ENCODE measurements at regions not wholly inside any gene's neighbourhood (a gene's known extent, or its start where the extent isn't known, plus 50 kb on each side); places are given as distances from the start of the nearest gene placed in this dataset.

GRCh38 chr11:129313541-129314297, 61.9 kb upstream of the BARX2 start (continued):
- TF ChIP-seq, protein P1, sequence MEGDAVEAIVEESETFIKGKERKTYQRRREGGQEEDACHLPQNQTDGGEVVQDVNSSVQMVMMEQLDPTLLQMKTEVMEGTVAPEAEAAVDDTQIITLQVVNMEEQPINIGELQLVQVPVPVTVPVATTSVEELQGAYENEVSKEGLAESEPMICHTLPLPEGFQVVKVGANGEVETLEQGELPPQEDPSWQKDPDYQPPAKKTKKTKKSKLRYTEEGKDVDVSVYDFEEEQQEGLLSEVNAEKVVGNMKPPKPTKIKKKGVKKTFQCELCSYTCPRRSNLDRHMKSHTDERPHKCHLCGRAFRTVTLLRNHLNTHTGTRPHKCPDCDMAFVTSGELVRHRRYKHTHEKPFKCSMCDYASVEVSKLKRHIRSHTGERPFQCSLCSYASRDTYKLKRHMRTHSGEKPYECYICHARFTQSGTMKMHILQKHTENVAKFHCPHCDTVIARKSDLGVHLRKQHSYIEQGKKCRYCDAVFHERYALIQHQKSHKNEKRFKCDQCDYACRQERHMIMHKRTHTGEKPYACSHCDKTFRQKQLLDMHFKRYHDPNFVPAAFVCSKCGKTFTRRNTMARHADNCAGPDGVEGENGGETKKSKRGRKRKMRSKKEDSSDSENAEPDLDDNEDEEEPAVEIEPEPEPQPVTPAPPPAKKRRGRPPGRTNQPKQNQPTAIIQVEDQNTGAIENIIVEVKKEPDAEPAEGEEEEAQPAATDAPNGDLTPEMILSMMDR (conservative IDR thresholded peaks at IDR 0.05; ENCODE audit: low read depth in 2 of 2) = no peak
- TF ChIP-seq EZH2phosphoT487 (IDR thresholded peaks at IDR 0.05; ENCODE audit: unreplicated experiment) = no peak
- TF ChIP-seq POLR2AphosphoS5 (IDR thresholded peaks at IDR 0.05; ENCODE audit: low read depth) = no peak
- no peak for TF ChIP-seq JUNB (IDR thresholded peaks at IDR 0.05; ENCODE audit: unreplicated experiment)
- no peak for TF ChIP-seq EZH2 (IDR thresholded peaks at IDR 0.05; ENCODE audit: low read depth, unreplicated experiment)
- TF ChIP-seq STAT1 (IDR thresholded peaks at IDR 0.05; ENCODE audit: unreplicated experiment) = no peak
- TF ChIP-seq ZNF114 (CRISPR knock-in tag; IDR thresholded peaks at IDR 0.05) = no peak
- TF ChIP-seq, protein P2, sequence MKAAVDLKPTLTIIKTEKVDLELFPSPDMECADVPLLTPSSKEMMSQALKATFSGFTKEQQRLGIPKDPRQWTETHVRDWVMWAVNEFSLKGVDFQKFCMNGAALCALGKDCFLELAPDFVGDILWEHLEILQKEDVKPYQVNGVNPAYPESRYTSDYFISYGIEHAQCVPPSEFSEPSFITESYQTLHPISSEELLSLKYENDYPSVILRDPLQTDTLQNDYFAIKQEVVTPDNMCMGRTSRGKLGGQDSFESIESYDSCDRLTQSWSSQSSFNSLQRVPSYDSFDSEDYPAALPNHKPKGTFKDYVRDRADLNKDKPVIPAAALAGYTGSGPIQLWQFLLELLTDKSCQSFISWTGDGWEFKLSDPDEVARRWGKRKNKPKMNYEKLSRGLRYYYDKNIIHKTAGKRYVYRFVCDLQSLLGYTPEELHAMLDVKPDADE (IDR thresholded peaks at IDR 0.05) = no peak

- Histone ChIP-seq H3K27ac (ENCODE audit: low read depth) (no peak overlapping the region), H3K36me3 (ENCODE audit: insufficient read depth) (no peaks in the 10 kb centered on the region)
- ATAC-seq = peak; percentile 29
Observed at GRCh38 chr11:129312730-129313503, 62.7 kb upstream of the BARX2 start.

More at GRCh38 chr11:129312730-129313503, 62.7 kb upstream of the BARX2 start:
- H3K4me3 ChIP-seq = no peak overlapping the region
- no peak for DNase-seq (ENCODE audit: low spot score)
- Mint-ChIP-seq H3K36me3 (ENCODE audit: low read depth) (no peaks in the 10 kb centered on the region), H3K4me3 (no peak overlapping the region), H3K9me3 (peaks cover 6% of the 10 kb centered on the region; the same call in 2 of the 3 replicates), H3K27ac (no peak overlapping the region), H3K4me1 (peaks cover 31% of the 10 kb centered on the region), H3K27me3 (ENCODE audit: insufficient read depth, low read depth, poor library complexity) (peaks cover 12% of the 10 kb centered on the region)
- peaks cover 9% of the 10 kb centered on the region for H3K4me1 ChIP-seq (ENCODE audit: insufficient read depth)
- no peaks in the 10 kb centered on the region for H3K9me2 ChIP-seq (ENCODE audit: insufficient read depth)
- H3F3A ChIP-seq (replicated peaks; ENCODE audit: low read depth) = no peaks in the 10 kb centered on the region
- no peaks in the 10 kb centered on the region for H3K79me2 ChIP-seq (replicated peaks; ENCODE audit: insufficient read depth)
- TF ChIP-seq POLR2AphosphoS5 (IDR thresholded peaks at IDR 0.05; ENCODE audit: low read depth) = no peak
- TF ChIP-seq EZH2 (IDR thresholded peaks at IDR 0.05; ENCODE audit: low read depth, unreplicated experiment) = no peak
- TF ChIP-seq ZNF331 (CRISPR knock-in tag; IDR thresholded peaks at IDR 0.05; ENCODE audit: low read depth) = no peak
- TF ChIP-seq STAT1 (IDR thresholded peaks at IDR 0.05; ENCODE audit: unreplicated experiment) = no peak
- no peak for TF ChIP-seq ZNF114 (CRISPR knock-in tag; IDR thresholded peaks at IDR 0.05)
- no peaks in the 10 kb centered on the region for H3K27me3 ChIP-seq (ENCODE audit: insufficient read depth)
- peak overlapping the region; percentile 83 for H2AFZ ChIP-seq
- H4K20me1 ChIP-seq (replicated peaks; ENCODE audit: insufficient read depth) = no peaks in the 10 kb centered on the region
- H3K4me2 ChIP-seq = no peak overlapping the region

All from GM23338 (cell line).